Heart left ventricle (tissue), 13 donors: ENCODE measurements at regions not wholly inside any gene's neighbourhood (a gene's known extent, or its start where the extent isn't known, plus 50 kb on each side); places are given as distances from the start of the nearest gene placed in this dataset.

Experiments used
- POLR2A ChIP-seq, 2 donors: fragments of 450-650 bp; IDR thresholded peaks; one replicate each; pipeline ENCODE4 v1.6.1; 2017; ENCODE audit warnings: antibody characterized with exemption in 2 of 2, mild to moderate bottlenecking in 2 of 2, moderate library complexity in 2 of 2
- TF ChIP-seq, protein P1 (sequence below), 12 donors: fragments of 200-600 bp; sonication (generic) in 4 of 12; IDR thresholded peaks; one replicate each; pipeline versions ENCODE4 v1.5.0 to v1.8.0; 2018 to 2022; ENCODE audit warnings: antibody characterized with exemption in 12 of 12, mild to moderate bottlenecking in 5 of 12
- donor health status: ischemic (EF 13 %, LVEDD 7.1; RV severe dilation, severe dysfunction).
- donor health status: DM: no; HTN: yes; CAD: no.
- donor health status: DM: no; HTN: no; CAD: no.
- donor health status: ischemic (EF 25% LVEDD 6.9; RV normal size, moderate dysfunction).
- donor health status: ischemic (EF 25% LVEDD 5.7; RV mildly dilated, moderate dysfunction).
- donor health status: ischemic (EF 35%, LVEDD 5.7; RV mildly dilated, moderate dysfunction).
- donor health status: nonischemic (EF 11% LVEDD 7.7; RV severe dilation, severe dysfunction).
- donor health status: DM: yes; HTN: yes; CAD: no.
- donor health status: PGD.
- donor health status: ischemic (EF 29% LVEDD 5.4; RV normal size, mild dysfunction).
- donor health status: nonischemic (EF 23%, LVEDD 6.1; RV moderate dilation, normal function).

DNA sequence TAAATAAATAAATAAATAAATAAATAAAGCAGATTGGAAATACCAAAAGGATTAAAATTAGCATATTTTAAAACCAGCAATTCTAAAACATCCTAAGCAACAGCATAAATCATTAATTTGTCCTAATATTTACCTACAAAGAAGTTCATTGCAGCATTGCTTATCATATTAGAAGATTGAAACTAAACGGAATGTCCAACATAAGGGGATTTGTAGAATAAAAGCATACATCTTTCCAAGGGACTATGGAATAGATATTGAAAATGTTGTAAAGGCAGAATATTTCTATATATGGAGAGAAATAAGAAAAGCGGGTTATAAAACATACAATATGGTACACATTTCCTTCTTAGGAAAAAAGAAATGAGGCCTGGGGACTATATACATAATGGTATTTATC, 71.1 kb upstream of the RFC3 start:
- TF ChIP-seq, protein P1, sequence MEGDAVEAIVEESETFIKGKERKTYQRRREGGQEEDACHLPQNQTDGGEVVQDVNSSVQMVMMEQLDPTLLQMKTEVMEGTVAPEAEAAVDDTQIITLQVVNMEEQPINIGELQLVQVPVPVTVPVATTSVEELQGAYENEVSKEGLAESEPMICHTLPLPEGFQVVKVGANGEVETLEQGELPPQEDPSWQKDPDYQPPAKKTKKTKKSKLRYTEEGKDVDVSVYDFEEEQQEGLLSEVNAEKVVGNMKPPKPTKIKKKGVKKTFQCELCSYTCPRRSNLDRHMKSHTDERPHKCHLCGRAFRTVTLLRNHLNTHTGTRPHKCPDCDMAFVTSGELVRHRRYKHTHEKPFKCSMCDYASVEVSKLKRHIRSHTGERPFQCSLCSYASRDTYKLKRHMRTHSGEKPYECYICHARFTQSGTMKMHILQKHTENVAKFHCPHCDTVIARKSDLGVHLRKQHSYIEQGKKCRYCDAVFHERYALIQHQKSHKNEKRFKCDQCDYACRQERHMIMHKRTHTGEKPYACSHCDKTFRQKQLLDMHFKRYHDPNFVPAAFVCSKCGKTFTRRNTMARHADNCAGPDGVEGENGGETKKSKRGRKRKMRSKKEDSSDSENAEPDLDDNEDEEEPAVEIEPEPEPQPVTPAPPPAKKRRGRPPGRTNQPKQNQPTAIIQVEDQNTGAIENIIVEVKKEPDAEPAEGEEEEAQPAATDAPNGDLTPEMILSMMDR (IDR thresholded peaks at IDR 0.05) = no peak
- TF ChIP-seq POLR2A (IDR thresholded peaks at IDR 0.05) = no peak
